CD4-positive, alpha-beta T cell treated with Interferon gamma for 1 hour (primary cell): ENCODE measurements at regions not wholly inside any gene's neighbourhood (a gene's known extent, or its start where the extent isn't known, plus 50 kb on each side); places are given as distances from the start of the nearest gene placed in this dataset.
"Not testable (repeated sequence)": the region's sequence is repeated elsewhere in the genome, so short reads cannot be mapped to it uniquely, and the experiment has no call there.

Source experiments
- DNase-seq: peaks from one replicate; pipeline ENCODE4 v3.0.0-alpha.2; 2020

GRCh38 chr15:31433091-31433490, 106.5 kb downstream of the KLF13 start:
- no peak for DNase-seq

- DNase-seq: no peak
Measured at GRCh38 chr15:31433574-31433973, 106.9 kb downstream of the KLF13 start.

DNA sequence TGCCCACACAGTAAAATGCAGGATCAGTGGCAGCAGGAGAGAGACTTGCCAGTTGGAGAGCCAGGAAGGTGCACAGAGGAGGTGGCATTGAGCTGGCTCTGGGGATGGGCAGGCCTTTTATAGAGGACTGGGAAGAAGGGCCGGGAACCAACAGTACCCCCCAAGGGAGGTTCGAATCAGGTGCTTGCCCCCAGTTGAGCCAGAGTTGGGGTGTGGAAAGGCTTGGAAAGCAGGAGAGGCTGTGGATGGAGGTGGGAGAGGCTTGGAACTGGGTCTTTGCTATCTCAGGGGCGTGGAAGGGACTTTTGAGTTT, 107.6 kb downstream of the KLF13 start:
- DNase-seq: no peak

DNA sequence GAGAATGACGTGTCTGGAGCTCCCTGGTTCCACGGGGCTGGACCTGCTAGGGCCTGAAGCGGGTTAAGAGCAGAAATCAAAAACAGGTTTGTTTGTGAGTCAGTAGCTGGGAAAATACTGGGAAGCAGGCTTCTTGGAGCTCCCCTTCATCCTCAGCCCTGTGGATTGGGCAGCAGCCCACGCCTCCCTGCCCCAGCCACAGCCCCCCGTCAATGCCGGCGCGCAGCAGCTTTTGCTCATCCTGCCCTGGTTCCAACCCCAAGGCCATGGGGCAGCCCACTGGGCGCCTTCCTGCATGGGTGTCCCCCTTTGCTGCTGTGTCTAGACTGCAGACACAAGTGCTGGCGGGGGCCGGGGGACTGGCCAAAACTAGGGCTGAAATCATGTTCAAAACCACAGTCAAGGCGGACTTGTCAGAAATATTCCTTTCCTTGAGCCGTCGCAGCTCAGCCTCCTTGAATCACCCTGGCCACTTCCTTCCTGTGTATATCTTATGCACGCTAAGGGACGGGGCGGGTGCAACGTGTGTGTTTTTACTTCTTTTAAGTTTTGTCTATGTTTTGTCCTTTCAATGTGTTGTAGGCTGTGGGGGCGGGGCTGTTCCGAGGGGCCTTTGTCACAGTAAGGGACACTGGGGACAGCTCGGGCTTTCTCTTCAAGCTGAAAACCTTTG, 108.1 kb downstream of the KLF13 start:
- peak; percentile 81 for DNase-seq

DNA sequence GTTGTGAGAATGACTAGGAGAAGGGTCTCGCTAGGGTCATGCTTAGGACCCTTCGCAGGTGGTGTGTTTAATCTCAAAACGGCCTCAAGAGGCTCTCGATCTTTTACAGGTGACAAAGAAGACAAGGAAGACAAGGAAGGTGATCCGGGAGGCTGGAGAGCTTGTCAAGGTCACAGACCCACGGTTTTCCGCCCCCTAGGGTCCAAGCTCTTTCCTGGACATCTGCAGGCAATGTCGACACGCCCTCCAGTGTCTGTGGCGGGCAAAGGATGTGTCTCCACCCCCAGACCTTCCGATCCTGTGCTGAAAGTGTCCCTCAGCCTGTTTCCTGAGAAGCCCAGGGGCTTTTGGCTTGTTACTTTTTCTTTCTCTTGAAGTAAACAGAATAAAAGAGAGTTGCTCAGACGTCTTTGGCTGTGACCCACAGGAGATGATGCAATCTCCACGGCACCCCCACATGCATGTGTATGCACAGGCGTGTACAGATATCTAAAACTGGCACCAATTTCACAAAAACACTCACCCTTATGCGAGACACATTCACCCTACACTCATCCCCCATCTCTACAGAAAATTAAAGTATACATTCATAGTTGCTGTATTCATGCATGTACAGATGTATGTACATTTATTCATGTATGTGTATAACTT, 108.8 kb downstream of the KLF13 start:
- peak; percentile 82 for DNase-seq

DNA sequence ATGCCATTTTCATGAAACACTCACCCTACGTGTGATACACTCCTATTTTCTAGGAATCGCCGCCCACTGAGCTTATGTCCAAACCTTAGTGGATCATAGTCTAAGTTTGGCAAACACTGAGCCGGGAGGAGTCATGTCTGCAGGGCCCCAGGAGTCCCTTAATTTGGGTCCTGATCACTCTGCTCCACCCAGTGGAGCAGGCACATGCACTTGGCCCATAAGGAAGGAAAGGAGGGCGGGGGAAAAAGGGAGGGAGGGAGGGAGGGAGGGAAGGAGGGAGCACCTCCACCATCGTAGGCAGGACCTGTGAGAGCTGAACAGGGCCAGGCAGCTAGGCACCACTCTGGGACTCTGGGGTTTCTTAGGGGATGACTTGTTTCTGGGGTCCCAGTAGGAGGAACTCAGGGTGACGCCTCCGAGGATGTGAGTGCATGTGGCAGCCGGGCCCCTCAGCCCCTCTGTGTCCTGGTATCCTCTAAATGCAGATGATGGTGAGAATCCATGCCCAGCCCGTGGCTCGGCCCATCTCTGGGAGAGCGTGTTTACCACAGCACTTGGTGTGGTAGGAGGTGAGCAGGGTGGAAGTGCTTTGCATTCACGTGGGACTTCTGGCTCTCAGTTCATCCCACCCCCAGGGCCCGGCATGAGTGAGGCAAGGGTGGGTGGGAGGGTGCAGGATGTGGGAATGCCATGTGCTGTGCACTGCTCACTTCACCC, 109.4 kb downstream of the KLF13 start:
- DNase-seq: peak; percentile 15

- DNase-seq: no peak
Measured at GRCh38 chr15:31437686-31438085, 111.1 kb downstream of the KLF13 start.

DNA sequence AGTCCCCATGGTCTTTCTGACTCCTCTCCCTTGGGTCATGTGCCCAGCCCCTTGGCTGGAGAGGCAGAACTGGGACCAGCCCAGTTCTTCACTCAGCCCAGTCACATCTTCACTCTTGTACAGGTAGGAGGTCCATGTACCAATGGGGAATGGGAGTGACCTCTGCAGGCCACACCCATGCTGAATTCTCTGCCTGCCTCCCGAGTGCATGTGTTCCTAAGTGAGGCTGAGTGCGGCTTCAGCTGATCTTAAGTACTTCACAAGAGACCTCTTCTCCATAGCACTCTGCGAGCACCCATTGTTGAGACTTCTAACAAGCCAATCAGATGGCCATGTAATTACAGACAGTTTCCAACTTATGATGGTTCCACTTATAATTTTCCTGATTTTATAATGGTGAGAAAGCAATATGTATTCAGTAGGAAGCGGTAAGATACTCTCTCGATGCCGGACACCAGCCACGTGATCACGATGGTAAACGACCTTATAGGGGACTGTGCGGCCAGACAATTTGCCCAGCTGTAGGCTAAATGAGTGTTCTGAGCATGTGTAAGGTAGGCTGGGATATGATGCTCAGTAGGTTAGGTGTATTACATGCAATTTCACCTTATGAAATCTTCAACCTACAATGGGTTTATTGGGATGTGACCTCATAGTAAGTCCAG, 112.1 kb downstream of the KLF13 start:
- DNase-seq: no peak

GRCh38 chr15:31439328-31439727, 112.7 kb downstream of the KLF13 start:
- DNase-seq: peak; percentile 30

GRCh38 chr15:31440216-31440615, 113.6 kb downstream of the KLF13 start:
- DNase-seq: not testable (repeated sequence)

- DNase-seq: peak; percentile 36
Measured at GRCh38 chr15:31440754-31441311, 114.2 kb downstream of the KLF13 start.

DNA sequence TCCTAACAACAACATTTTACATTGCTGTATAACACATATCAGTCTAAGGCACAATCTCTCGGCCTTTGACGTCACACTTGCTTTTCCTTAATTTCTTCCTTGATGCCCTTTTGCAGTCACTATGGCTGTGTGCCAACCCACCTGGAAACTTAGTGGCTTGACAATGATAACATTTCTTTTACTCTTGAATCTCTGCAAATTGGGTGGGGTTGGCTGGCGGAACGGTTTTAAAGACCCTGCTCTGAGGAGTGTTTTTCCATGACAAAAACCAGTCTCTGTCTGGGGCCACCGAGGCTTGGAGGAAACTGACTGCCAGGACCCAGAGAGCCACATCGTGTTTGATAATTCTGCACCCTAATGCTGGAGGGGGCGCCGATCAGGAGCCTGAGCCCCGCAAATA, 115.6 kb downstream of the KLF13 start:
- DNase-seq: no peak

DNA sequence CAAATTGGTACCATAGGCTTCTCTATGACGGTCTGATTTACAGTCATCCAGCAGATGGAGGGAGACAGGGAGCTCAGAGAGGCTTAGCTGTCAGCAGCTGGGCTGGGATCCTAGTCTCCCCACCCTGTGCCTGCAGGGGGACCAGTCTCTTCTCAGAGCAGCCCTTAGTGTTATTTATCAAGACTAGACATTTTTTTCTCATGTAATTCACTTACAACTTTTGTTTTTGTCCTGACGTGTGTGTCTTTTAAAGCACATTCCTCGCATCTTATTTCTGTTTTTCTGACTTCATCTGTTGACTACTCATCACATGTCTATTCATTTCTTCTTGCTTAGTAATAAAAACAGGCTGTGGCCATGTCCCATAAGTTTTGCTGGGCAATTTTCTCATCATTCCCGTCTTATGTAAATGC, 116.1 kb downstream of the KLF13 start:
- no peak for DNase-seq

DNA sequence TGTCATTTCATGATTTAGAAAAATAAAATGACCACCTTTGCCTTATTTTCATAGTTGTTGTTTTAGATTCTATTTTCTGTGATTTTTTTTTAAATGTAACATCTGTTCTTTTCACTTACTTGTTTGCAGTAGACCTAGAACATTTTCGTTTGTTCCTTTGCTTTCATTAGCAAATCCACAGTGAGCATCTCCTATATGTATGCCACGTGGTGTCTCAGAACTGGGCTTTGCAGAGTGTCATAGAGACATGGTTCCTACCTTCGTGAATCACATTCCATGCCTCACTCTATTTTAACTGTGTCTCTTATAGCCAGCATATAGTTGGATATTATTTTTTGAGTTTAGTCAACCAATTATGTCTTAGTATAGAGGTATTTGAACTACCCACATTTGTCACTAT, 118.2 kb downstream of the KLF13 start:
- DNase-seq: no peak

DNA sequence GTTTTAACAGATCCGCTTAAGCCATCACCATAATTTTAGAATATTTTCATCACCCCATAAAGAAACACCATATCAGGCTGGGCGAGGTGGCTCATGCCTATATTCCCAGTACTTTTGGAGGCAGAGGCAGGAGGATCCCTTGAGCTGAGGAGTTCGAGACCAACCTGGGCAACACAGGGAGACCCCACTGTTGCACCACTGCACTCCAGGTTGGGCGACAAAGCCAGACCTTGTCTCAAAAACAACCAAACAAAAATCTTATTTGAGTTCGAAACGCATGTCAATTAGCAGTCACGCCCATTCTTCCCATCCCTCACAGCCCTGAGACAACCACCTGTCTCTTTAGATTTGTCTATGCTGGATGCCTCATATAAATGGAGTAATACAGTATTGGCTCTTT, 119.9 kb downstream of the KLF13 start:
- DNase-seq: no peak

DNA sequence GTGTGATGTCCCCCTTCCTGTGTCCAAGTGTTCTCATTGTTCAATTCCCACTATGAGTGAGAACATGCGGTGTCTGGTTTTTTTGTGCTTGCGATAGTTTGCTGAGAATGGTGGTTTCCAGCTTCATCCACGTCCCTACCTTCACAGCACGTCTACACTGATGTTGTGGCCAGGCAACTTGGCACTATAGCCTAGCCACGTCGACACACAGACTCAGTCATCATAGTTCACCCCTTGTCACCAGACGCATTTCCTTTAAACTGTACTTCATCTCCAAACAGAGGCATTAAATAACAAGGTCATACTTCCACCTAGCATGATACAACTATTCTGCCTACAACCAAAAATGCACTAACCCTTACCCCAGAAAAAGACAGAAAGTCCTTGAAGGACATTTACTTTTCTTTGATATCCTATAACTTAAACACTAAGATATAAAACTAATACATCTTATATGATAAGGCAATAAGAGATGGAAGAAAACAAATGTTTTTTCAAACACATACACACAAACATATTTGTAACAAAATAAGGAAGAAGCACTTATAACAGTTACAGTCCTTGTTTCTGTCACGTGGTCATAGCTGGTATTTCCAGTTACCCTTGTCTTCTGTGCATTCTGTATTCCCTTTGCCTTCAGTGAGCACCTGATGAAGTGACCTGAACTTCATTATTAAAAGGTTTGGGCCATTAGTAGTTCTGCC, 121.4 kb downstream of the KLF13 start:
- DNase-seq: peak; percentile 19

DNA sequence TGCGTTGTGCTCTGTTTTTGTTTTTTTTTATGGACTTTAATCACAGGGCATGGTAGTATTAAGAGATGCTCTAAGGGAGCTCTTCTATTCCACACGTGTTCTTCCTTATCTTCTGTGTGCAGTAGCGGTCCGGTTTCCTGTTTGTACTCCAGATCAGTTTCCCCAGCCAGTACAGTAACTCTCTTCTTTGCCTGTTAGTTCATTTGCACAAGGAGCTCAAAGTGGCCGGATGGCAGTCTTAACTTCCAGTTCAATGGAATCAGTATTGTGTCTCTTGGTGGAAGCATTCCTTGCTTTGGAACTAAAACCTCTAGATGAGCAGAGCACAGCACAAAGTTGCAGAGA, 122.0 kb downstream of the KLF13 start:
- no peak for DNase-seq

- no peak for DNase-seq
Measured at GRCh38 chr15:31452595-31453557, 126.2 kb downstream of the KLF13 start.

GRCh38 chr15:31453558-31454318, 127.1 kb downstream of the KLF13 start:
- DNase-seq: no peak

- DNase-seq: no peak
Measured at GRCh38 chr15:31455499-31455898, 128.9 kb downstream of the KLF13 start.
